SJCRH30 (cell line): ENCODE measurements at regions not wholly inside any gene's neighbourhood (a gene's known extent, or its start where the extent isn't known, plus 50 kb on each side); places are given as distances from the start of the nearest gene placed in this dataset.
A peak's percentile ranks its signal among the peaks of the same experiment; 100 is the strongest.

ENCODE experiments used
- DNase-seq, 2 experiments: peaks; one replicate each; pipeline ENCODE4 v3.0.0-alpha.2; 2015 to 2020
- H3K27ac ChIP-seq: fragments of 250-450 bp; sonication (Bioruptor Pico); 2 replicates; pipeline ENCODE4 v1.5.1; 2020; ENCODE audit warnings: mild to moderate bottlenecking, moderate library complexity
- H3K27me3 ChIP-seq: fragments of 250-450 bp; sonication (Bioruptor Pico); 2 replicates; pipeline ENCODE4 v1.5.1; 2020; ENCODE audit warnings: mild to moderate bottlenecking, moderate library complexity
- H3K36me3 ChIP-seq: fragments of 250-450 bp; sonication (Bioruptor Pico); 2 replicates; pipeline ENCODE4 v1.5.1; 2020; ENCODE audit warnings: mild to moderate bottlenecking, moderate library complexity
- H3K4me1 ChIP-seq: fragments of 250-450 bp; sonication (Bioruptor Pico); 2 replicates; pipeline ENCODE4 v1.5.1; 2020; ENCODE audit warnings: mild to moderate bottlenecking, moderate library complexity
- H3K4me3 ChIP-seq: fragments of 250-450 bp; sonication (Bioruptor Pico); 2 replicates; pipeline ENCODE4 v1.5.1; 2020; ENCODE audit warnings: mild to moderate bottlenecking, moderate library complexity
- H3K9me3 ChIP-seq: fragments of 250-450 bp; sonication (Bioruptor Pico); replicated peaks from 2 replicates; pipeline ENCODE4 v1.5.1; 2020; ENCODE audit warnings: mild to moderate bottlenecking, moderate library complexity

- Histone ChIP-seq H3K4me3 (no peak overlapping the region), H3K36me3 (no peaks in the 10 kb centered on the region), H3K4me1 (no peaks in the 10 kb centered on the region), H3K27me3 (no peaks in the 10 kb centered on the region), H3K27ac (no peak overlapping the region), H3K9me3 (no peaks in the 10 kb centered on the region)
- DNase-seq, result peak in 1 of 2 experiments; percentile 0
Measured at GRCh38 chrX:141341341-141341740, 99.0 kb upstream of the SPANXC start.

- DNase-seq, result no peak
- H3K27me3 ChIP-seq, result no peaks in the 10 kb centered on the region
- no peak overlapping the region for H3K4me3 ChIP-seq
- no peaks in the 10 kb centered on the region for H3K4me1 ChIP-seq
- no peaks in the 10 kb centered on the region for H3K9me3 ChIP-seq
- no peak overlapping the region for H3K27ac ChIP-seq
- no peaks in the 10 kb centered on the region for H3K36me3 ChIP-seq
Measured at GRCh38 chrX:141320801-141321200, 78.5 kb upstream of the SPANXC start.

GRCh38 chrX:141314441-141314840, 72.1 kb upstream of the SPANXC start:
- Histone ChIP-seq H3K27ac (no peak overlapping the region), H3K4me3 (no peak overlapping the region)
- DNase-seq, result no peak

GRCh38 chrX:141301017-141301416, 58.7 kb upstream of the SPANXC start:
- no peaks in the 10 kb centered on the region for H3K4me1 ChIP-seq
- no peaks in the 10 kb centered on the region for H3K36me3 ChIP-seq
- no peaks in the 10 kb centered on the region for H3K9me3 ChIP-seq
- DNase-seq, result no peak
- no peak overlapping the region for H3K27ac ChIP-seq
- no peaks in the 10 kb centered on the region for H3K27me3 ChIP-seq
- H3K4me3 ChIP-seq, result no peak overlapping the region

More at GRCh38 chrX:141314441-141314840, 72.1 kb upstream of the SPANXC start:
- no peaks in the 10 kb centered on the region for H3K36me3 ChIP-seq
- H3K27me3 ChIP-seq, result no peaks in the 10 kb centered on the region
- no peaks in the 10 kb centered on the region for H3K4me1 ChIP-seq
- H3K9me3 ChIP-seq, result no peaks in the 10 kb centered on the region
